ENCODE measurements at regions not wholly inside any gene's neighbourhood (a gene's known extent, or its start where the extent isn't known, plus 50 kb on each side); places are given as distances from the start of the nearest gene placed in this dataset.
A peak's percentile ranks its signal among the peaks of the same experiment; 100 is the strongest.

DNA sequence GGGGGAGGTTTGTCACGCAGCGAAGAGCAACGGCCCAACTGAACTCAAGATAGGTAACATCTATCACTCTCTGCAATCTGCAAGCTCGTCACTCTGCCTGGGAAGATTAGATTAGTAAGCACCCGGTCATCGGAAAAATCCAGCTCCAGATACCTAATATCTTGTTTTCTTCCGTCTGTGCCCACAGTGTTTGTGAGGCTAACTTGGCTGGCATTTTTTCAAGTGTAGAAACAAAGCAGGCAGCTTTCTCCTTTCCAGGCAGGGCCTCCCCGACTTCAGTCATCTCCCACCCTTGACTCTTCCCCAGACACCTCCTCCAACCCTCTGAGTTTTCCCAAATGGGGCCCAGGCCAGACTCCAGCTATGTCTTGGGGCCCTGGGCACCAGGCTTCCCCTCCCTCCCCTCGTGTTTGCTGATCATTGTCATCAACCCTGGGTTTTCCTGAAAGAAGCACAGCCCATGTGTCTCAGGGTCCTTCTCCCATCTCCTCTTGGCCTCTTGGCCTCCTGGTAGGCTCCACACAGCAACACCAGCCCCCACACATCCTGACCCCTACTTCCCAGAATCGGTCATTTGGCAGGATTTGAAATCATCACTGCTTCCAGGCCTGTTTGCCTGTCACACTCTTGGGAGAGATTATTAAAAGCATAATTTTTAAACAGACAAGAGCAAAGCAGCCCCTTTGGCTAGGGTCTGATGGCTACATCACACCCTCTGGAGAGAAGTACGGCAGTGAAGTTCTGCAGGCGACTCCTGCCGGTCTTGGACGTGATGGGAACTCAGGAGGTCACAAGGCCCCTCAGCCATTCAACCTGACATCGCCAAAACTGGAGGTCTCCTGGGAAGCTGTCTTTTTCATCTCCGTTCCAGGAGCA, 144.9 kb upstream of the ID2 start:
- POLR2A ChIA-PET: interaction anchor here (0.6 to 2.2 kb wide), 7 partner anchors 8 to 145 kb away, joined by 3 to 10 read pairs (median 4); partner anchors contain the start of gene ID2
- DNase-seq (ENCODE audit: extremely low read depth in 1 of 4, low spot score in 3 of 4): peak; percentile 38 to 57 (median 52)
- TF ChIP-seq, protein P1, sequence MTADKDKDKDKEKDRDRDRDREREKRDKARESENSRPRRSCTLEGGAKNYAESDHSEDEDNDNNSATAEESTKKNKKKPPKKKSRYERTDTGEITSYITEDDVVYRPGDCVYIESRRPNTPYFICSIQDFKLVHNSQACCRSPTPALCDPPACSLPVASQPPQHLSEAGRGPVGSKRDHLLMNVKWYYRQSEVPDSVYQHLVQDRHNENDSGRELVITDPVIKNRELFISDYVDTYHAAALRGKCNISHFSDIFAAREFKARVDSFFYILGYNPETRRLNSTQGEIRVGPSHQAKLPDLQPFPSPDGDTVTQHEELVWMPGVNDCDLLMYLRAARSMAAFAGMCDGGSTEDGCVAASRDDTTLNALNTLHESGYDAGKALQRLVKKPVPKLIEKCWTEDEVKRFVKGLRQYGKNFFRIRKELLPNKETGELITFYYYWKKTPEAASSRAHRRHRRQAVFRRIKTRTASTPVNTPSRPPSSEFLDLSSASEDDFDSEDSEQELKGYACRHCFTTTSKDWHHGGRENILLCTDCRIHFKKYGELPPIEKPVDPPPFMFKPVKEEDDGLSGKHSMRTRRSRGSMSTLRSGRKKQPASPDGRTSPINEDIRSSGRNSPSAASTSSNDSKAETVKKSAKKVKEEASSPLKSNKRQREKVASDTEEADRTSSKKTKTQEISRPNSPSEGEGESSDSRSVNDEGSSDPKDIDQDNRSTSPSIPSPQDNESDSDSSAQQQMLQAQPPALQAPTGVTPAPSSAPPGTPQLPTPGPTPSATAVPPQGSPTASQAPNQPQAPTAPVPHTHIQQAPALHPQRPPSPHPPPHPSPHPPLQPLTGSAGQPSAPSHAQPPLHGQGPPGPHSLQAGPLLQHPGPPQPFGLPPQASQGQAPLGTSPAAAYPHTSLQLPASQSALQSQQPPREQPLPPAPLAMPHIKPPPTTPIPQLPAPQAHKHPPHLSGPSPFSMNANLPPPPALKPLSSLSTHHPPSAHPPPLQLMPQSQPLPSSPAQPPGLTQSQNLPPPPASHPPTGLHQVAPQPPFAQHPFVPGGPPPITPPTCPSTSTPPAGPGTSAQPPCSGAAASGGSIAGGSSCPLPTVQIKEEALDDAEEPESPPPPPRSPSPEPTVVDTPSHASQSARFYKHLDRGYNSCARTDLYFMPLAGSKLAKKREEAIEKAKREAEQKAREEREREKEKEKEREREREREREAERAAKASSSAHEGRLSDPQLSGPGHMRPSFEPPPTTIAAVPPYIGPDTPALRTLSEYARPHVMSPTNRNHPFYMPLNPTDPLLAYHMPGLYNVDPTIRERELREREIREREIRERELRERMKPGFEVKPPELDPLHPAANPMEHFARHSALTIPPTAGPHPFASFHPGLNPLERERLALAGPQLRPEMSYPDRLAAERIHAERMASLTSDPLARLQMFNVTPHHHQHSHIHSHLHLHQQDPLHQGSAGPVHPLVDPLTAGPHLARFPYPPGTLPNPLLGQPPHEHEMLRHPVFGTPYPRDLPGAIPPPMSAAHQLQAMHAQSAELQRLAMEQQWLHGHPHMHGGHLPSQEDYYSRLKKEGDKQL (CRISPR knock-in tag; IDR thresholded peaks at IDR 0.05; ENCODE audit: borderline replicate concordance): no peak
- TF ChIP-seq CBFA2T2 (conservative IDR thresholded peaks at IDR 0.05) (peak; percentile 68), SOX6 (IDR thresholded peaks at IDR 0.05) (peak; percentile 52; the same call in 1 of the 2 replicates), POLR2AphosphoS2 (IDR thresholded peaks at IDR 0.05; ENCODE audit: low read length) (no peak), FOSL1 (tag; conservative IDR thresholded peaks at IDR 0.05) (peak; percentile 91), NR2C2 (CRISPR knock-in tag; IDR thresholded peaks at IDR 0.05) (no peak), NR2C2 (tag; IDR thresholded peaks at IDR 0.05) (peak; percentile 42; the same call in 1 of the 2 replicates), SPI1 (IDR thresholded peaks at IDR 0.05; ENCODE audit: borderline replicate concordance, low read depth, low read length) (no peak), ZNF766 (CRISPR knock-in tag; conservative IDR thresholded peaks at IDR 0.05) (peak; percentile 23; the same call in 1 of the 2 replicates), ZNF197 (CRISPR knock-in tag; IDR thresholded peaks at IDR 0.05; ENCODE audit: low read depth) (0 out of 2 replicates have a peak, but pooled peaks have one; percentile 71), MCM3 (IDR thresholded peaks at IDR 0.05) (no peak), HEY1 (CRISPR knock-in tag; IDR thresholded peaks at IDR 0.05; ENCODE audit: borderline replicate concordance) (no peak), MXI1 (IDR thresholded peaks at IDR 0.05; ENCODE audit: low read depth, low read length) (no peak), ARHGAP35 (IDR thresholded peaks at IDR 0.05; ENCODE audit: partially characterized antibody) (no peak), EP400 (IDR thresholded peaks at IDR 0.05) (no peak)
- TF ChIP-seq, protein P2, sequence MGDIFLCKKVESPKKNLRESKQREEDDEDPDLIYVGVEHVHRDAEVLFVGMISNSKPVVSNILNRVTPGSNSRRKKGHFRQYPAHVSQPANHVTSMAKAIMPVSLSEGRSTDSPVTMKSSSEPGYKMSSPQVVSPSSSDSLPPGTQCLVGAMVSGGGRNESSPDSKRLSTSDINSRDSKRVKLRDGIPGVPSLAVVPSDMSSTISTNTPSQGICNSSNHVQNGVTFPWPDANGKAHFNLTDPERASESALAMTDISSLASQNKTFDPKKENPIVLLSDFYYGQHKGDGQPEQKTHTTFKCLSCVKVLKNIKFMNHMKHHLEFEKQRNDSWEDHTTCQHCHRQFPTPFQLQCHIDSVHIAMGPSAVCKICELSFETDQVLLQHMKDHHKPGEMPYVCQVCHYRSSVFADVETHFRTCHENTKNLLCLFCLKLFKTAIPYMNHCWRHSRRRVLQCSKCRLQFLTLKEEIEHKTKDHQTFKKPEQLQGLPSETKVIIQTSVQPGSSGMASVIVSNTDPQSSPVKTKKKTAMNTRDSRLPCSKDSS (IDR thresholded peaks at IDR 0.05; ENCODE audit: low read depth, partially characterized antibody): no peak

More for the DNA sequence above, 144.9 kb upstream of the ID2 start:
- Histone ChIP-seq H3K4me3 (no peak overlapping the region), H3K27ac (ENCODE audit: extremely low read depth, low read depth, low read length) (no peak overlapping the region), H3K9ac (ENCODE audit: insufficient read depth in 1 of 2, low read depth in 2 of 2, low read length in 2 of 2) (peak overlapping the region in 1 of 2 experiments; percentile 69; a peak in 1 of 4 replicates), H3K36me3 (ENCODE audit: control insufficient read depth, insufficient read depth, low read length) (no peaks in the 10 kb centered on the region), H2AFZ (ENCODE audit: low read depth, low read length) (peak overlapping the region; percentile 77), H4K20me1 (replicated peaks; ENCODE audit: control insufficient read depth, insufficient read depth, low read length) (no peaks in the 10 kb centered on the region), H3K27me3 (ENCODE audit: control insufficient read depth in 2 of 2, insufficient read depth in 2 of 2, low read length in 2 of 2) (no peaks in the 10 kb centered on the region), H3K9me1 (ENCODE audit: control insufficient read depth, insufficient read depth, low read length) (no peaks in the 10 kb centered on the region), H3K79me2 (ENCODE audit: control insufficient read depth, insufficient read depth, low read length) (no peaks in the 10 kb centered on the region), H3K4me1 (replicated peaks in 1 of 2; ENCODE audit: control insufficient read depth in 2 of 2, insufficient read depth in 2 of 2, low read length in 2 of 2) (peaks cover 32 to 52% of the 10 kb centered on the region in 2 experiments), H3K9me3 (replicated peaks; ENCODE audit: control insufficient read depth, insufficient read depth, low read depth, low read length) (0 out of 2 replicates have a peak, but pooled peaks cover 2% of the 10 kb centered on the region), H3K4me2 (ENCODE audit: insufficient read depth, low read length) (peak overlapping the region; percentile 58; the same call in 1 of the 2 replicates)
- in situ Hi-C loops (cut with MboI): no loop called here
- BruUV-seq (replicated peaks): no TSS peak
- 28% methylated on average over 16 of the region's 16 CpGs for WGBS (ENCODE audit: insufficient coverage, low coverage, missing lambda C conversion rate)
- FAIRE-seq (peak; percentile 32), ATAC-seq (no peak; the same call in 2 of the 3 replicates)
- intact Hi-C loops (cut with micrococcal nuclease): no loop called here
- CTCF ChIA-PET (ENCODE audit: low intra/inter-chr PET ratio): no interaction called here

Measured in K562 (cell line).